ENCODE measurements at regions not wholly inside any gene's neighbourhood (a gene's known extent, or its start where the extent isn't known, plus 50 kb on each side); places are given as distances from the start of the nearest gene placed in this dataset.

DNA sequence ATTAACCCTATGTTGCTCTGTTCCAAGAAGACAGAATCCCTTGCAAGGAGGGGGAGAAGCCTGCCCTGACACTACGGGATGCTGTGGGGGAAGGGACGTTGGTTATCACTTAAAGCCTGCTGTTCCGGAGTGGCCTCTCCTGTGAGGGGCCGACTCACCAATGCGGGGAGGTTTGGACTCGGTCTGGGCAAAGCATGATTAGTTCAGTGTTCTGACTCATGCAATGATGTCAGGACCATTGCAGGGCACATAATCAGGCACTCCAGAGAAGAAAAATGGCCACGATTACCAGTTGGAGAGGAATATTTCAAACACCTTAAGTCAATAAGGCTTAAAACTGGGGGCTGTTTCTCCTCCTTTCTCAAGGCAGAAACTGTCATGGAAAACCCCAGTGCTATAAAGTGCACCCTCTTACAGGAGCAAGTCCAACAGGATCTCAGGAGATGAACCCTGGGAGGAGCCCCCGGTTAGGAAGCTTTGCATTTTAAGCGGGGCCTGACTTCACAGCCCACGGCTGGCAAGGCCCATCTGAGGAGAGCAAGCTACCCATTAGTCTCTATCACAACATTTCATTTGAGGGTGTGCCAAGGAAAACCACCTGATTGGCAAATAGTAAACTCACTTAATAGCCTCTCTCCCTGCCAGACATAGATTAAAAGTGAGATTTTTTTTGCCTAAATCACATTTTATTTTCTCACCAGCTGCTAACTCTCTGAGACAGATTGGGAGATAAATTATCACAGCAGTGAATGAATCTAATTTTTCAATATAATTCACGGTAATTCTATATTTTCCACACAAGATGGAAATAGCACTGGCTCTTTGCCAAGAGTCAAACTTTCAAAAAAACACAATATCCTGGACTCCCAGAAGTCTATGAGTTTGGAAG is 202.5 kb downstream of the C1orf94 start:
- DNase-seq (no peak), ATAC-seq (no peak)
- H3K27ac Mint-ChIP-seq: no peak overlapping the region
- H3K9me3 Mint-ChIP-seq: no peaks in the 10 kb centered on the region
- no peaks in the 10 kb centered on the region for H3K4me1 Mint-ChIP-seq
- POLR2A ChIA-PET: no interaction called here
- H3K27me3 Mint-ChIP-seq: peaks cover 38 to 92% (median 46%) of the 10 kb centered on the region in 5 donors
- H3K4me3 Mint-ChIP-seq: no peak overlapping the region
- no peaks in the 10 kb centered on the region for H3K36me3 Mint-ChIP-seq

DNA sequence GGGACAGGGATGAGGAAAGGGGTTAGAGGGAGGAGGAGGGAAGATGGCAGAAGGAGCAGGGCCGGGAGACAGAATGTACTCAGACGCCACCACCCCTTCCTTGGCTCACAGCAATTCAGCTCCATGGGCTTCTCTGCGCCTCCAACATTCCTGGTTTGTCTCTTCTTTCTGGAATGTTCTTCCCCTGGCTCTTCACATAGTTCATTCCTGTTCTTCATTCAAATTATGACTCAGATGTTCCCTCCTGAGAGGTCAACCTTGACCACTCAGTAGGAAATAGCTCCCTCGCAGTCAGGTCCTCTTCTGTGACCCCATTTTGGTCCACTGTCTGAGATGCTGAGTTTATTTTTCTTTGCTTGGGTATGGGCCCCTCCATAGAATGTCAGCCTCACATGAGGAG is 203.2 kb downstream of the C1orf94 start:
- POLR2A ChIA-PET: no interaction called here
- no peaks in the 10 kb centered on the region for H3K9me3 Mint-ChIP-seq
- no peak for DNase-seq
- no peak for ATAC-seq
- no peaks in the 10 kb centered on the region for H3K36me3 Mint-ChIP-seq
- no peak overlapping the region for H3K4me3 Mint-ChIP-seq
- H3K27ac Mint-ChIP-seq: no peak overlapping the region
- H3K27me3 Mint-ChIP-seq: peaks cover 41 to 90% (median 44%) of the 10 kb centered on the region in 5 donors
- H3K4me1 Mint-ChIP-seq: no peaks in the 10 kb centered on the region

GRCh38 chr1:34380526-34381124 is 203.9 kb downstream of the C1orf94 start:
- ATAC-seq: no peak
- Mint-ChIP-seq H3K27me3 (peaks cover 41 to 88% (median 48%) of the 10 kb centered on the region in 5 donors), H3K27ac (no peak overlapping the region), H3K36me3 (no peaks in the 10 kb centered on the region), H3K4me1 (no peaks in the 10 kb centered on the region), H3K4me3 (no peak overlapping the region), H3K9me3 (no peaks in the 10 kb centered on the region)
- POLR2A ChIA-PET: no interaction called here
- no peak for DNase-seq

DNA sequence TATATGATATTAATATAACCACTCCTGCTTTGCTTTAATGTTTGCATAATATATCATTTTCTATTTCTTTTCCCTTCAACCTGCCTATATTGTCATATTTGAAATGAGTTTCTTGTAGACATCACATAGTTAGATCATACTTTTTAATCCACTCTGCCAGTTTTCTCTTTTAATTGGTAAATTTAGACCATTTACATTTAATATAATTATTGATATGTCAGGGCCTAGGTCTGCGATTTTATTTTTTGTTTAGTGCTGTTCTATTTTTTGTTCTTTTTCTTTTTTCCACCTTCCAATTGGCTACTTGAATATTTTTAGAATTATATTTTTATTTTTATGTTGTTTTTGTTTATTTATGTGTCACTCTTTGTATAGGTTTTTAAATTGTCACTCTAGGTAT is 213.3 kb downstream of the C1orf94 start:
- H3K27ac Mint-ChIP-seq: no peak overlapping the region
- POLR2A ChIA-PET: no interaction called here
- no peak overlapping the region for H3K4me3 Mint-ChIP-seq
- H3K4me1 Mint-ChIP-seq: no peaks in the 10 kb centered on the region
- peaks cover 3 to 27% (median 12%) of the 10 kb centered on the region in 9 donors for H3K9me3 Mint-ChIP-seq
- ATAC-seq: no peak
- H3K27me3 Mint-ChIP-seq: peaks cover 4 to 16% (median 8%) of the 10 kb centered on the region in 5 donors
- no peak for DNase-seq
- peaks cover 0 to 5% (median 0%) of the 10 kb centered on the region in 3 donors for H3K36me3 Mint-ChIP-seq

DNA sequence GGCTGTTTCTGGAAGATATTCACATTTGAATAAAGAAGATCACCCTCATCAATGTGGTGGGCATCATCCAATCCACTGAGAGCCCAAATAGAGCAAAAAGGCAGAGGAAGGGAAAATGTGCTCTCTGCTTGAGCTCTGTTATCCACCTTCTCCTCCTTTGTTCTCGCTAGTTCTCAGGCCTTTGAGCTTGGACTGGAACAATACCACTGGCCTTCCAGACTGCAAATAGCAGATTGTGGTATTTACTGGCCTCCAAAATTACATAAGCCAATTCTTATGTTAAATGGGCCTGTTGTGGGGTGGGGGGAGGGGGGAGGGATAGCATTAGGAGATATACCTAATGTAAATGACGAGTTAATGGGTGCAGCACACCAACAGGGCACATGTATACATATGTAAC is 219.3 kb downstream of the C1orf94 start:
- DNase-seq (no peak), ATAC-seq (no peak)
- H3K36me3 Mint-ChIP-seq: no peaks in the 10 kb centered on the region
- H3K9me3 Mint-ChIP-seq: peaks cover 0 to 5% (median 0%) of the 10 kb centered on the region in 9 donors
- POLR2A ChIA-PET: no interaction called here
- H3K4me3 Mint-ChIP-seq: no peak overlapping the region
- no peak overlapping the region for H3K27ac Mint-ChIP-seq
- H3K4me1 Mint-ChIP-seq: no peaks in the 10 kb centered on the region
- peaks cover 4 to 29% (median 11%) of the 10 kb centered on the region in 5 donors for H3K27me3 Mint-ChIP-seq

GRCh38 chr1:34398241-34398915 is 221.7 kb downstream of the C1orf94 start:
- no peak for DNase-seq
- Mint-ChIP-seq H3K4me3 (no peak overlapping the region), H3K27me3 (peaks cover 2 to 19% (median 9%) of the 10 kb centered on the region in 5 donors), H3K9me3 (no peaks in the 10 kb centered on the region), H3K4me1 (no peaks in the 10 kb centered on the region), H3K36me3 (no peaks in the 10 kb centered on the region), H3K27ac (no peak overlapping the region)
- ATAC-seq: no peak
- POLR2A ChIA-PET: no interaction called here

GRCh38 chr1:34398916-34399275 is 222.2 kb downstream of the C1orf94 start:
- no peak for ATAC-seq
- Mint-ChIP-seq H3K4me3 (no peak overlapping the region), H3K27me3 (peaks cover 1 to 19% (median 9%) of the 10 kb centered on the region in 5 donors)

DNA sequence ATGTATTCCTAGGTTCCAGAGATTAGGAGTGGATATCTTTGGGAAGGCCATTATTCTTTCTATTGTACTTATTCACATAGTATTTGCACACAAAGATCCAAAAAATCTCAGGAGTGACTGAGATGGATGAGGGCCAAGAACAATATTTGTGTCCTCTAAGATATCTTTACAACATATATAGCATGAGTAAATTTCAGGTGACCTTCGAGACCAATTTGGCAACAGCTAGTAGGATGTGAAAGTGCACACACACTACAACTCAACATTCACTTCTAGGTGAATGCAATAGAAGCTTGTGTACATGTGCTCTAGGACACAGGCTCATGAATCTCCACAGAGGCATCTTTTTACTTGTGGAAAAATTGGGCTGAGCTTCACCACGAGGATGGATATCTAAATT is 224.0 kb downstream of the C1orf94 start:
- no peak overlapping the region for H3K27ac Mint-ChIP-seq
- POLR2A ChIA-PET: no interaction called here

More at GRCh38 chr1:34398916-34399275, 222.2 kb downstream of the C1orf94 start:
- Mint-ChIP-seq H3K4me1 (no peaks in the 10 kb centered on the region), H3K27ac (no peak overlapping the region), H3K36me3 (no peaks in the 10 kb centered on the region), H3K9me3 (peaks cover 0 to 1% (median 0%) of the 10 kb centered on the region in 9 donors)
- DNase-seq: no peak
- POLR2A ChIA-PET: no interaction called here

DNA sequence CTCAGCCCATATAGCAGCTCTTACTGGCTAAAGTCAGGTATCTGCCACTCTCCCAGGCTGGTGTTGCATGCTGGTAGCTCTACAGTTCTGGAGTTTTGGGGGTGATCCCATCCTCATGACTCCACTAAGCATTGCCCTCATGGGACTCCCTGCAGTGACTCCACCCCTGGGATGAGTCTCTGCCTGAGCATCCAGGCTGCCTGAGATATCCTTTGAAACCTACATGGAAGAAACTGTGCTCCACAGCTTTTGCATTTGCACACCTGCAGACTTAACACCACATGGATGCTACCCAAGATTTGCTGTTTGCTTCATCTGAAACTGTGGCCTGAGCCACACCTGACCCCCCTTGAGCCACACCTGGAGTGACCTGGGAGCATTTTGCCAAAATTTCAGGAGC is 226.4 kb downstream of the C1orf94 start:
- no peak overlapping the region for H3K4me3 Mint-ChIP-seq
- ATAC-seq (no peak), DNase-seq (no peak)
- no peak overlapping the region for H3K27ac Mint-ChIP-seq
- POLR2A ChIA-PET: no interaction called here
- H3K4me1 Mint-ChIP-seq: no peaks in the 10 kb centered on the region
- H3K36me3 Mint-ChIP-seq: no peaks in the 10 kb centered on the region
- H3K27me3 Mint-ChIP-seq: peaks cover 1 to 13% (median 7%) of the 10 kb centered on the region in 5 donors
- H3K9me3 Mint-ChIP-seq: peaks cover 0 to 6% (median 0%) of the 10 kb centered on the region in 9 donors

More for the DNA sequence above, 224.0 kb downstream of the C1orf94 start:
- Mint-ChIP-seq H3K4me1 (no peaks in the 10 kb centered on the region), H3K9me3 (peaks cover 0 to 6% (median 0%) of the 10 kb centered on the region in 9 donors), H3K4me3 (no peak overlapping the region), H3K36me3 (no peaks in the 10 kb centered on the region), H3K27me3 (peaks cover 1 to 19% (median 8%) of the 10 kb centered on the region in 5 donors)
- DNase-seq: no peak
- no peak for ATAC-seq

DNA sequence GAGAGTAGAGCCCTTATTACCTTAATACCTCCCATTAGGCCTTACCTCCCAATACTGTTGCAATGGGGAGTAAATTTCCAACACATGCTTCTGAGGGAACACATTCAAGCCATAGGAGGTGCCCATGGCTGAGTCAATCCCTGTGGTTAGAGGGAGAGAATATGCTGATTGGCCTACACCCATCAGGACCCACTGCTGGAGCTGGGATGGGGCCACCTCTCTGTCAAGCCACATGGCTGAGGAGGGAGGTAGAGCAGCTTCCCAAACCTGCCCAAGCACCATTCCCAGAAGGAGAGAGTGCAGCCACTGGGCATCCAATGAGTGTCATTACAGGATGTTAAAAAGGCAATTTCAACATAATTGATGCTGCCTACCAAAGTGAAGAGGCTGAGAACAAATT is 228.1 kb downstream of the C1orf94 start:
- H3K9me3 Mint-ChIP-seq: peaks cover 0 to 6% (median 0%) of the 10 kb centered on the region in 9 donors

DNA sequence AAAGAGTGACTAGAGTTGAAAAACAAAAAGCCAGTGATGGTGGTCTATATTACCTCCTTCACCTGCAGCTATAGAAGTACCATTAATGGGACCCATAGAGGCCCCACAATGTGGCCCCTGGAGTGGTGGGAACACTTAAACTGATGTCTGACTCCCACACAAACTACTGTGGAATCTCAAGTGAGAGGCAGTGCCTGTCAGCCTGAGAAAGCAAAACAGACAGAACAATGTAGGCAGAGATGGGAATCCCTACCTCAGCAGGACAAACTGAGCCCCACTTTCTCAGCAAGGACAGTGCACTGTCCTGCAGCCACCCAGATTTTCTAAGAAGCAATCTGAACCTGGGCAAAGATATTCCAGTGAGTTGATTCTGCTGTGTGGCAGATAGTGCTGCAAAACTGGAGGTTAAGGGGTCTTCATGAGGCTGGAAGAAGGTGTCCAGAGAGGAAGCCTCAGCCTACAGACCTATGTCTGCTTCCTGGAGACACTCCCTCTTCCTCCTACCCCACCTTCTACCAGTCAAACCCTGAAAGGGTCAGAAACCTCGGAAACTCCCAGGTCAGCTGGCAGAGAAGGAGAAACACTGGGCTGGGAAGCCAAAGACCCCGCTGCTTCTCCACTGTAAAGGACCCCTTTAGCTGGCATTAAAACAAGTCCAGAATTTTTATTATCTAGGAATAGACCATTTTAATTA is 228.7 kb downstream of the C1orf94 start:
- no peaks in the 10 kb centered on the region for H3K4me1 Mint-ChIP-seq
- no peaks in the 10 kb centered on the region for H3K36me3 Mint-ChIP-seq
- no peak overlapping the region for H3K4me3 Mint-ChIP-seq
- no peak for ATAC-seq
- DNase-seq: no peak
- H3K27ac Mint-ChIP-seq: no peak overlapping the region
- H3K9me3 Mint-ChIP-seq: peaks cover 0 to 6% (median 0%) of the 10 kb centered on the region in 9 donors
- H3K27me3 Mint-ChIP-seq: peaks cover 5 to 16% (median 9%) of the 10 kb centered on the region in 5 donors
- POLR2A ChIA-PET: no interaction called here

More for the DNA sequence above, 228.1 kb downstream of the C1orf94 start:
- H3K27ac Mint-ChIP-seq: peak overlapping the region in 1 of 10 donors; percentile 23
- ATAC-seq (no peak), DNase-seq (no peak)
- POLR2A ChIA-PET: no interaction called here
- H3K27me3 Mint-ChIP-seq: peaks cover 5 to 16% (median 9%) of the 10 kb centered on the region in 5 donors
- H3K36me3 Mint-ChIP-seq: no peaks in the 10 kb centered on the region
- H3K4me1 Mint-ChIP-seq: no peaks in the 10 kb centered on the region
- H3K4me3 Mint-ChIP-seq: no peak overlapping the region

DNA sequence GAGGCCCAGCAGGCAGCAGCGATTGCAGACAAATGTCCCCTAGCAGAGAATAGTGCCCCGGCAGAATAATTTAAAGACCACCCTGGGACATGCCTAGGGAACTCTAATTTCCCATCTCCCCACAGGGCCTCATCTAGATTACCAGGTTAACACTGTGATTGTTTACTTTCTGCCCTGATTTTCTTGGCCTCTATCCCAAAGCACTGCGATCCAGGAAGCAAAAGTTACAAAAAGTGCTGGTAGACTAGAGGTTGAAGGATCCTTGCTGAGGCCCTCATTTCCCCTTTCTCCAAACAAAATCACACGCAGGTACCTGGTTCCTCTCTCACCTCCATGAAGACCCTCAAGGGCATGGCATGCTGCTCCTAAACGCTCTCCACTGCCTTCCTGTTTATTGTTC is 229.7 kb downstream of the C1orf94 start:
- H3K36me3 Mint-ChIP-seq: no peaks in the 10 kb centered on the region
- peaks cover 3 to 16% (median 9%) of the 10 kb centered on the region in 5 donors for H3K27me3 Mint-ChIP-seq
- POLR2A ChIA-PET: no interaction called here
- peaks cover 0 to 6% (median 0%) of the 10 kb centered on the region in 9 donors for H3K9me3 Mint-ChIP-seq
- no peak overlapping the region for H3K4me3 Mint-ChIP-seq
- DNase-seq (no peak), ATAC-seq (no peak)
- no peak overlapping the region for H3K27ac Mint-ChIP-seq
- no peaks in the 10 kb centered on the region for H3K4me1 Mint-ChIP-seq
